ENCODE measurements at regions not wholly inside any gene's neighbourhood (a gene's known extent, or its start where the extent isn't known, plus 50 kb on each side); places are given as distances from the start of the nearest gene placed in this dataset.
"Not testable (repeated sequence)": the region's sequence is repeated elsewhere in the genome, so short reads cannot be mapped to it uniquely, and the experiment has no call there.

- no peak for DNase-seq
Measured at GRCh38 chr12:67853204-67853603, 136.0 kb upstream of the IFNG-AS1 start.

- DNase-seq = no peak
Measured at GRCh38 chr12:67854351-67854750, 134.9 kb upstream of the IFNG-AS1 start.

- DNase-seq = no peak
Measured at GRCh38 chr12:67855103-67855502, 134.1 kb upstream of the IFNG-AS1 start.

- DNase-seq = no peak
Measured at GRCh38 chr12:67871231-67871630, 118.0 kb upstream of the IFNG-AS1 start.

- DNase-seq = no peak
Measured at GRCh38 chr12:67873355-67873754, 115.9 kb upstream of the IFNG-AS1 start.

GRCh38 chr12:67876305-67876915 is 112.8 kb upstream of the IFNG-AS1 start:
- DNase-seq = no peak

GRCh38 chr12:67877727-67878126 is 111.5 kb upstream of the IFNG-AS1 start:
- no peak for DNase-seq

GRCh38 chr12:67879937-67880336 is 109.3 kb upstream of the IFNG-AS1 start:
- DNase-seq = no peak

GRCh38 chr12:67881565-67881964 is 107.7 kb upstream of the IFNG-AS1 start:
- no peak for DNase-seq

GRCh38 chr12:67884596-67884995 is 104.7 kb upstream of the IFNG-AS1 start:
- DNase-seq = no peak

- no peak for DNase-seq
Measured at GRCh38 chr12:67885375-67886169, 103.7 kb upstream of the IFNG-AS1 start.

- DNase-seq = no peak
Measured at GRCh38 chr12:67887065-67887464, 102.2 kb upstream of the IFNG-AS1 start.

- DNase-seq = no peak
Measured at GRCh38 chr12:67889931-67890330, 99.3 kb upstream of the IFNG-AS1 start.

- DNase-seq = no peak
Measured at GRCh38 chr12:67890726-67891258, 98.5 kb upstream of the IFNG-AS1 start.

- no peak for DNase-seq
Measured at GRCh38 chr12:67891596-67891995, 97.7 kb upstream of the IFNG-AS1 start.

- DNase-seq = no peak
Measured at GRCh38 chr12:67892259-67893021, 96.8 kb upstream of the IFNG-AS1 start.

GRCh38 chr12:67893022-67893580 is 96.1 kb upstream of the IFNG-AS1 start:
- no peak for DNase-seq

- DNase-seq = not testable (repeated sequence)
Measured at GRCh38 chr12:67900418-67900817, 88.8 kb upstream of the IFNG-AS1 start.

- DNase-seq = no peak
Measured at GRCh38 chr12:67909091-67909531, 80.1 kb upstream of the IFNG-AS1 start.

GRCh38 chr12:67909681-67910080 is 79.6 kb upstream of the IFNG-AS1 start:
- DNase-seq = no peak

- no peak for DNase-seq
Measured at GRCh38 chr12:67910360-67911274, 78.6 kb upstream of the IFNG-AS1 start.

- DNase-seq = no peak
Measured at GRCh38 chr12:67911275-67911600, 78.0 kb upstream of the IFNG-AS1 start.

Measured in dermis blood vessel endothelial cell (primary cell).